Panc1 (cell line): ENCODE measurements at regions not wholly inside any gene's neighbourhood (a gene's known extent, or its start where the extent isn't known, plus 50 kb on each side); places are given as distances from the start of the nearest gene placed in this dataset.

Experiments used
- ATAC-seq: fragments of 200-7000 bp; cut with Tn5 transposase; 2 replicates; pipeline ENCODE4 v1.9.1; 2020; ENCODE audit warnings: mild to moderate bottlenecking, moderate library complexity
- BruUV-seq: library from RNA; stranded (reverse); fragments of 400-500 nt; replicated peaks from 2 replicates; lab custom pipeline; 2021; lab: Mats Ljungman, UMichigan
- CTCF ChIA-PET: fragments of 300-600 bp; sonication (Branson Sonifier 250); formaldehyde crosslinking; loops from one replicate; lab custom pipeline; 2022; ENCODE audit warnings: antibody characterized with exemption; lab: Charles Lee
- POLR2A ChIA-PET: fragments of 300-600 bp; sonication (Branson Sonifier 250); formaldehyde crosslinking; loops from one replicate; lab custom pipeline; 2022; ENCODE audit warnings: antibody characterized with exemption; lab: Charles Lee
- DNase-seq: peaks from one replicate; pipeline ENCODE4 v3.0.0-alpha.2; 2010; ENCODE audit warnings: low read depth, low spot score
- H3K27ac ChIP-seq: 2 replicates; pipeline ENCODE4 v1.5.1; 2011; ENCODE audit warnings: mild to moderate bottlenecking, low read length, inconsistent platforms
- H3K27me3 ChIP-seq: fragments of 200-500 bp; sonication (Bioruptor generic); 2 replicates; pipeline ENCODE4 v1.6.0; 2014; ENCODE audit warnings: low read length, inconsistent platforms; ENCODE audit not compliant: control insufficient read depth, insufficient read depth
- H3K36me3 ChIP-seq: fragments of 200-500 bp; sonication (Bioruptor generic); 2 replicates; pipeline ENCODE4 v1.5.1; 2014; ENCODE audit warnings: inconsistent platforms, mild to moderate bottlenecking, low read length, moderate library complexity; ENCODE audit not compliant: control insufficient read depth, insufficient read depth
- H3K4me1 ChIP-seq: 2 replicates; pipeline ENCODE4 v1.5.1; 2011; ENCODE audit warnings: inconsistent platforms, mild to moderate bottlenecking, low read length, moderate library complexity; ENCODE audit not compliant: control insufficient read depth, insufficient read depth
- H3K4me3 ChIP-seq, 2 experiments: 2 replicates each; pipeline ENCODE4 v1.5.1; 2011 to 2012; ENCODE audit warnings: low read depth in 2 of 2, low read length in 2 of 2, mild to moderate bottlenecking in 2 of 2, inconsistent platforms in 1 of 2, moderate library complexity in 1 of 2
- H3K9me3 ChIP-seq: fragments of 200-500 bp; sonication (Bioruptor generic); 2 replicates; pipeline ENCODE4 v1.5.1; 2014; ENCODE audit warnings: low read depth, mild to moderate bottlenecking, inconsistent platforms, low read length, moderate library complexity; ENCODE audit not compliant: control insufficient read depth, insufficient read depth
- POLR2AphosphoS5 ChIP-seq: IDR thresholded peaks from 2 replicates; pipeline ENCODE4 v1.6.1; 2012; ENCODE audit warnings: mild to moderate bottlenecking, low read depth, low read length, moderate library complexity
- SIN3A ChIP-seq: IDR thresholded peaks from 2 replicates; pipeline ENCODE4 v1.6.1; 2012; ENCODE audit warnings: low read depth, mild to moderate bottlenecking, low read length, moderate library complexity, borderline replicate concordance; ENCODE audit not compliant: insufficient read depth
- TCF7L2 ChIP-seq: IDR thresholded peaks from 2 replicates; pipeline ENCODE4 v1.6.1; 2011; ENCODE audit warnings: mild to moderate bottlenecking, low read depth, low read length, inconsistent platforms
- in situ Hi-C: cut with HindIII; loops from 2 replicates; pipeline ENCODE4 v1.10.0; 2016; ENCODE audit warnings: low sequenced_read_pairs, low pct_unique_long_range_greater_than_20kb
- intact Hi-C: fragments of 100-400 bp; cut with micrococcal nuclease; formaldehyde crosslinking; loops from one replicate; pipeline ENCODE4 v1.10.0; 2022; ENCODE audit not compliant: unreplicated experiment
- TF ChIP-seq, protein P1 (sequence below): fragments of 450-650 bp; IDR thresholded peaks from 2 replicates; pipeline ENCODE4 v1.5.1; 2017; ENCODE audit warnings: mild to moderate bottlenecking
- TF ChIP-seq, protein P2 (sequence below), 2 experiments: IDR thresholded peaks; 2 replicates each; pipeline ENCODE4 v1.6.1; 2011 to 2012; ENCODE audit warnings: low read depth in 2 of 2, control low read depth in 1 of 2, low read length in 1 of 2, mild to moderate bottlenecking in 1 of 2, moderate library complexity in 1 of 2; ENCODE audit not compliant: insufficient read depth in 1 of 2

DNA sequence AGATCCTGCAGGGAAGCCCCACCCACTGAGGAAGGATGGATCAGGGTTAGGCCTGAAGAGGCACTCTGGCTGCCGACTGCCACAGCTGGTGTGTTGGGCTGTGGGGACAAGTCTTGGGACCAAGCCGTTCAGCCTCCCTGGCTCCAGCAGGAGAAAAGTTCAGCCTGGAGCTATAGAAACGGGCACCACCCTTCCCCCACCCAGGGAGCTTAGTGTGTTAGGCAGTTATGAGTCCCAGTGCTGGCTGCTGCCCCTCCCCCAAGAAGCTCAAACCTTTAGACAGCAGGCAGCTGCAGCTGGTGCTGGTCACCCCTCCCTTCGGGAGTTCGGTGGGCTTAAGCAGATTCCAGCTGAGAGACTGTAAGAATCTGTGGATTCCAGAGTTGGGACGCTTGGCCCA, 447.1 kb upstream of the HS6ST1 start:
- intact Hi-C loops: no loop called here
- no peak for ATAC-seq
- POLR2A ChIA-PET: no interaction called here
- no peaks in the 10 kb centered on the region for H3K36me3 ChIP-seq
- no peak overlapping the region for H3K4me3 ChIP-seq
- TF ChIP-seq TCF7L2: no peak
- TF ChIP-seq SIN3A: no peak
- TF ChIP-seq, protein P1, sequence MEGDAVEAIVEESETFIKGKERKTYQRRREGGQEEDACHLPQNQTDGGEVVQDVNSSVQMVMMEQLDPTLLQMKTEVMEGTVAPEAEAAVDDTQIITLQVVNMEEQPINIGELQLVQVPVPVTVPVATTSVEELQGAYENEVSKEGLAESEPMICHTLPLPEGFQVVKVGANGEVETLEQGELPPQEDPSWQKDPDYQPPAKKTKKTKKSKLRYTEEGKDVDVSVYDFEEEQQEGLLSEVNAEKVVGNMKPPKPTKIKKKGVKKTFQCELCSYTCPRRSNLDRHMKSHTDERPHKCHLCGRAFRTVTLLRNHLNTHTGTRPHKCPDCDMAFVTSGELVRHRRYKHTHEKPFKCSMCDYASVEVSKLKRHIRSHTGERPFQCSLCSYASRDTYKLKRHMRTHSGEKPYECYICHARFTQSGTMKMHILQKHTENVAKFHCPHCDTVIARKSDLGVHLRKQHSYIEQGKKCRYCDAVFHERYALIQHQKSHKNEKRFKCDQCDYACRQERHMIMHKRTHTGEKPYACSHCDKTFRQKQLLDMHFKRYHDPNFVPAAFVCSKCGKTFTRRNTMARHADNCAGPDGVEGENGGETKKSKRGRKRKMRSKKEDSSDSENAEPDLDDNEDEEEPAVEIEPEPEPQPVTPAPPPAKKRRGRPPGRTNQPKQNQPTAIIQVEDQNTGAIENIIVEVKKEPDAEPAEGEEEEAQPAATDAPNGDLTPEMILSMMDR: no peak
- TF ChIP-seq POLR2AphosphoS5: no peak
- TF ChIP-seq, protein P2, sequence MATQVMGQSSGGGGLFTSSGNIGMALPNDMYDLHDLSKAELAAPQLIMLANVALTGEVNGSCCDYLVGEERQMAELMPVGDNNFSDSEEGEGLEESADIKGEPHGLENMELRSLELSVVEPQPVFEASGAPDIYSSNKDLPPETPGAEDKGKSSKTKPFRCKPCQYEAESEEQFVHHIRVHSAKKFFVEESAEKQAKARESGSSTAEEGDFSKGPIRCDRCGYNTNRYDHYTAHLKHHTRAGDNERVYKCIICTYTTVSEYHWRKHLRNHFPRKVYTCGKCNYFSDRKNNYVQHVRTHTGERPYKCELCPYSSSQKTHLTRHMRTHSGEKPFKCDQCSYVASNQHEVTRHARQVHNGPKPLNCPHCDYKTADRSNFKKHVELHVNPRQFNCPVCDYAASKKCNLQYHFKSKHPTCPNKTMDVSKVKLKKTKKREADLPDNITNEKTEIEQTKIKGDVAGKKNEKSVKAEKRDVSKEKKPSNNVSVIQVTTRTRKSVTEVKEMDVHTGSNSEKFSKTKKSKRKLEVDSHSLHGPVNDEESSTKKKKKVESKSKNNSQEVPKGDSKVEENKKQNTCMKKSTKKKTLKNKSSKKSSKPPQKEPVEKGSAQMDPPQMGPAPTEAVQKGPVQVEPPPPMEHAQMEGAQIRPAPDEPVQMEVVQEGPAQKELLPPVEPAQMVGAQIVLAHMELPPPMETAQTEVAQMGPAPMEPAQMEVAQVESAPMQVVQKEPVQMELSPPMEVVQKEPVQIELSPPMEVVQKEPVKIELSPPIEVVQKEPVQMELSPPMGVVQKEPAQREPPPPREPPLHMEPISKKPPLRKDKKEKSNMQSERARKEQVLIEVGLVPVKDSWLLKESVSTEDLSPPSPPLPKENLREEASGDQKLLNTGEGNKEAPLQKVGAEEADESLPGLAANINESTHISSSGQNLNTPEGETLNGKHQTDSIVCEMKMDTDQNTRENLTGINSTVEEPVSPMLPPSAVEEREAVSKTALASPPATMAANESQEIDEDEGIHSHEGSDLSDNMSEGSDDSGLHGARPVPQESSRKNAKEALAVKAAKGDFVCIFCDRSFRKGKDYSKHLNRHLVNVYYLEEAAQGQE (IDR thresholded peaks at IDR 0.05; ENCODE audit: insufficient read depth in 1 of 2, low read depth in 2 of 2, low read length in 1 of 2): no peak
- BruUV-seq: no TSS peak
- H3K27ac ChIP-seq: no peak overlapping the region
- no peaks in the 10 kb centered on the region for H3K9me3 ChIP-seq
- no peaks in the 10 kb centered on the region for H3K27me3 ChIP-seq
- CTCF ChIA-PET: no interaction called here
- DNase-seq: no peak
- in situ Hi-C loops: no loop called here
- no peaks in the 10 kb centered on the region for H3K4me1 ChIP-seq

DNA sequence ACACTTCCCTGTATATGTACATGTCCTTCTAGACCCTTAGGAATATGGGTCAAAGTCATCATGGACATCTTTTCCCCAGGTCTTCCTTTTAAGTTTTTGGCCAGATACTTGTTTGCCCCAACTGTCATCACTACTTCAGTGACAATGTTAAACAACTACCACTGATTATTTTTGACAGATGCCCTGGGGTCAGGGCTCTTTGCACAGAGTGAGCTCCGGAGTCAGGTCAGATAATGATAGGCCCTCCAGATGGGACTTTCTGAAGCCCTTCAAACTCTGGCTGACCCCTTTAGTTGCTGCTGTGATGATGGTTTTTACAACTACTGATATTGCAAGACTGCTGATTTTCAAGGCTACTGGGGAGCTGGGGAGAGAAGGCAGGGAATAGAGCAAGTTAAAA, 449.4 kb upstream of the HS6ST1 start:
- no peak for DNase-seq
- BruUV-seq: no TSS peak
- H3K27ac ChIP-seq: no peak overlapping the region
- POLR2A ChIA-PET: no interaction called here
- no peaks in the 10 kb centered on the region for H3K27me3 ChIP-seq
- intact Hi-C loops (no loop called here), in situ Hi-C loops (no loop called here)
- H3K9me3 ChIP-seq: no peaks in the 10 kb centered on the region
- no peak overlapping the region for H3K4me3 ChIP-seq
- no peaks in the 10 kb centered on the region for H3K36me3 ChIP-seq
- CTCF ChIA-PET: no interaction called here
- no peaks in the 10 kb centered on the region for H3K4me1 ChIP-seq
- no peak for TF ChIP-seq POLR2AphosphoS5
- TF ChIP-seq, protein P1: no peak
- TF ChIP-seq, protein P2 (IDR thresholded peaks at IDR 0.05; ENCODE audit: insufficient read depth in 1 of 2, low read depth in 2 of 2, low read length in 1 of 2): no peak
- no peak for ATAC-seq
